Heart left ventricle (tissue), 16 donors: ENCODE measurements at regions not wholly inside any gene's neighbourhood (a gene's known extent, or its start where the extent isn't known, plus 50 kb on each side); places are given as distances from the start of the nearest gene placed in this dataset.

ENCODE experiments used
- ATAC-seq, 4 donors: fragments of 200-7000 bp; cut with Tn5 transposase; one replicate each; pipeline ENCODE4 v1.9.1; 2020 to 2022; ENCODE audit warnings: moderate library complexity in 4 of 4, mild to moderate bottlenecking in 3 of 4, moderate number of reproducible peaks in 1 of 4
- DNase-seq, 5 donors: peaks; one replicate each; pipeline ENCODE4 v3.0.0-alpha.2; 2020
- H3K27ac ChIP-seq, 12 donors: fragments of 200-600 bp; sonication (generic) in 4 of 12; one replicate each; pipeline versions ENCODE4 v1.5.0 to v1.8.0; 2016 to 2022; ENCODE audit warnings: mild to moderate bottlenecking in 2 of 12
- H3K27me3 ChIP-seq, 9 donors: fragments of 200-600 bp; sonication (generic) in 2 of 9; one replicate each; pipeline versions ENCODE4 v1.5.1 to v1.8.0; 2016 to 2022; ENCODE audit warnings: mild to moderate bottlenecking in 3 of 9
- H3K36me3 ChIP-seq, 9 donors: fragments of 200-600 bp; sonication (generic) in 2 of 9; one replicate each; pipeline versions ENCODE4 v1.5.0 to v1.8.0; 2018 to 2022; ENCODE audit warnings: mild to moderate bottlenecking in 2 of 9
- H3K4me1 ChIP-seq, 12 donors: fragments of 200-600 bp; sonication (generic) in 4 of 12; one replicate each; pipeline versions ENCODE4 v1.5.0 to v1.8.0; 2016 to 2022; ENCODE audit warnings: mild to moderate bottlenecking in 3 of 12
- H3K4me3 ChIP-seq, 12 donors: fragments of 200-600 bp; sonication (generic) in 4 of 12; one replicate each; pipeline versions ENCODE4 v1.5.0 to v1.8.0; 2017 to 2022; ENCODE audit warnings: mild to moderate bottlenecking in 9 of 12, moderate library complexity in 4 of 12
- H3K9me3 ChIP-seq, 12 donors: fragments of 200-600 bp; sonication (generic) in 4 of 12; one replicate each; pipeline versions ENCODE4 v1.5.0 to v1.8.0; 2016 to 2022; ENCODE audit warnings: mild to moderate bottlenecking in 1 of 12
- CTCF ChIP-seq, 12 donors: fragments of 200-600 bp; sonication (generic) in 4 of 12; IDR thresholded peaks; one replicate each; pipeline versions ENCODE4 v1.5.0 to v1.8.0; 2018 to 2022; ENCODE audit warnings: antibody characterized with exemption in 12 of 12, mild to moderate bottlenecking in 5 of 12
- POLR2A ChIP-seq, 2 donors: fragments of 450-650 bp; IDR thresholded peaks; one replicate each; pipeline ENCODE4 v1.6.1; 2017; ENCODE audit warnings: antibody characterized with exemption in 2 of 2, mild to moderate bottlenecking in 2 of 2, moderate library complexity in 2 of 2
- WGBS, 4 donors: extraction: QIAGEN DNeasy Blood & Tissue Kit in 2 of 4; methylation state at CpG; one replicate each; pipeline versions ENCODE4 v1.1.5 to v1.1.7; 2013 to 2018; 5-methylcytosine and 5-hydroxymethylcytosine counted together
- intact Hi-C, 10 donors: fragments of 100-400 bp; cut with DNase I; formaldehyde crosslinking; loops; one replicate each; pipeline versions ENCODE4 v1.11.1 to v1.14.2; 2022
- donor health status: ischemic (EF 13 %, LVEDD 7.1; RV severe dilation, severe dysfunction).
- donor health status: healthy with polysubstance abuse.
- donor health status: DM: no; HTN: yes; CAD: no.
- donor health status: DM: no; HTN: no; CAD: no.
- donor health status: ischemic (EF 25% LVEDD 6.9; RV normal size, moderate dysfunction).
- donor health status: ischemic (EF 25% LVEDD 5.7; RV mildly dilated, moderate dysfunction).
- donor health status: healthy.
- donor health status: DM: yes; HTN: yes; CAD: no.
- donor health status: ischemic (EF 35%, LVEDD 5.7; RV mildly dilated, moderate dysfunction).
- donor health status: nonischemic (EF 11% LVEDD 7.7; RV severe dilation, severe dysfunction).
- donor health status: DM: yes; HTN: yes; CAD: no.
- donor health status: PGD.
- donor health status: ischemic (EF 29% LVEDD 5.4; RV normal size, mild dysfunction).
- donor health status: nonischemic (EF 23%, LVEDD 6.1; RV moderate dilation, normal function).

GRCh38 chr14:97295108-97295710, 498.0 kb downstream of the VRK1 start:
- H3K36me3 ChIP-seq: no peaks in the 10 kb centered on the region
- H3K9me3 ChIP-seq: no peaks in the 10 kb centered on the region
- no peak overlapping the region for H3K4me3 ChIP-seq
- 74 to 82% (median 77%) methylated on average over 9 of the region's 9 CpGs for WGBS, 4 donors
- DNase-seq (no peak), ATAC-seq (no peak)
- no peaks in the 10 kb centered on the region for H3K4me1 ChIP-seq
- intact Hi-C loops: no loop called here
- H3K27ac ChIP-seq: no peak overlapping the region
- peaks cover 0 to 33% (median 0%) of the 10 kb centered on the region in 9 donors for H3K27me3 ChIP-seq
- TF ChIP-seq CTCF (IDR thresholded peaks at IDR 0.05) (no peak), POLR2A (IDR thresholded peaks at IDR 0.05) (no peak)

- DNase-seq (no peak), ATAC-seq (no peak)
- H3K36me3 ChIP-seq: no peaks in the 10 kb centered on the region
- TF ChIP-seq CTCF (IDR thresholded peaks at IDR 0.05): no peak
- TF ChIP-seq POLR2A (IDR thresholded peaks at IDR 0.05): no peak
- no peaks in the 10 kb centered on the region for H3K4me1 ChIP-seq
- WGBS, 4 donors: 85 to 91% (median 90%) methylated on average over 1 of the region's 1 CpG
- peaks cover 0 to 39% (median 0%) of the 10 kb centered on the region in 9 donors for H3K27me3 ChIP-seq
- intact Hi-C loops: no loop called here
- no peak overlapping the region for H3K4me3 ChIP-seq
- no peaks in the 10 kb centered on the region for H3K9me3 ChIP-seq
- no peak overlapping the region for H3K27ac ChIP-seq
Observed at GRCh38 chr14:97296176-97296575, 499.0 kb downstream of the VRK1 start.

GRCh38 chr14:97297100-97297499, 499.9 kb downstream of the VRK1 start:
- Histone ChIP-seq H3K27ac (no peak overlapping the region), H3K4me3 (no peak overlapping the region), H3K27me3 (peaks cover 0 to 39% (median 0%) of the 10 kb centered on the region in 9 donors), H3K9me3 (no peaks in the 10 kb centered on the region), H3K36me3 (no peaks in the 10 kb centered on the region), H3K4me1 (no peaks in the 10 kb centered on the region)
- intact Hi-C loops: no loop called here
- TF ChIP-seq POLR2A (IDR thresholded peaks at IDR 0.05): no peak
- TF ChIP-seq CTCF (IDR thresholded peaks at IDR 0.05): no peak
- no peak for DNase-seq
- WGBS, 4 donors: 83 to 84% (median 83%) methylated on average over 10 of the region's 10 CpGs
- ATAC-seq: no peak

GRCh38 chr14:97298331-97298730, 501.1 kb downstream of the VRK1 start:
- H3K9me3 ChIP-seq: no peaks in the 10 kb centered on the region
- ATAC-seq: no peak
- DNase-seq: no peak
- H3K4me1 ChIP-seq: no peaks in the 10 kb centered on the region
- H3K4me3 ChIP-seq: no peak overlapping the region
- intact Hi-C loops: no loop called here
- peak in 1 of 12 donors; percentile 19 for TF ChIP-seq CTCF (IDR thresholded peaks at IDR 0.05)
- TF ChIP-seq POLR2A (IDR thresholded peaks at IDR 0.05): no peak
- H3K36me3 ChIP-seq: no peaks in the 10 kb centered on the region
- no peak overlapping the region for H3K27ac ChIP-seq
- 38 to 54% (median 50%) methylated on average over 7 of the region's 7 CpGs for WGBS, 4 donors
- peaks cover 0 to 39% (median 0%) of the 10 kb centered on the region in 9 donors for H3K27me3 ChIP-seq
